Activated T-cell treated with anti-CD3 and anti-CD28 coated beads for 24 hours (primary cell): ENCODE measurements at regions not wholly inside any gene's neighbourhood (a gene's known extent, or its start where the extent isn't known, plus 50 kb on each side); places are given as distances from the start of the nearest gene placed in this dataset.

Source experiments
- DNase-seq: peaks from one replicate; pipeline ENCODE4 v3.0.0-alpha.2; 2020; ENCODE audit warnings: low read depth

DNA sequence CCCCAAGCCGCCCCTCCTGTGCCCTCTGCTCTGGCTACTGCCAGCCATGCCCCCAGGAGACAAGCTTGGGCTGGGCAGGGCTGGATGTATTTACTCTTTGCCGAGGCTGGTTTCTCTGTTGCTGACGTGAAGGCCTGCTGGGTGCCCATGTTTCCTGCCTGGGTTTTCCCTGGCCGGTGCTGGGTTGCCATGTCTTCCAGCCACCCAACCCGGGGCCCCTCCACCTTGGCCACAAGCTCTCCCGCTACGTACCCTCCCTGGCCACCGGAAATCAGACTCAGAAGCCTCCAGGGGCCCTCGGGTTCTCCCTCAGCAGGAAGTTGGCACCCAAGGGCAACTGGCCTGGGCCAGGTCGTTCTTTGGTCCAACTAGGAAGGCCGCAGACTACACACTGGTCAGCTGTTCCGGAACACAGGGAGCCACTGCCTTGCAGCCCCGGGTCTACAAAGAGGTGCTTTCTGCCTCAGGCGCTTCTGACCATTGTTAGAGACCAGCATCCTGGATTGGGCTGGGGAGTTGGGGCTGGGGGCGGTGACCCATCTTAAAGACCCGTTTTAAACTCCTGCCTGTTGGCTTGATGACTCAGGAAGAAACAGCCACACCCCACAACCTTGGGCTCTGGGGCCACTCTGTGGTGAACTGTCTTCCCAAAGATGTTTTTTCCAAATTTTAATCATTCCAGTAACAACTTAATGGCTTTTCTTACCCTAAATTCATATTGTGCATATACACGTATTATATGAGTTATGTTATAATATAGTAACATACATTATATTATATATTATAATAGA lies 71.2 kb upstream of the RUNX3 start:
- no peak for DNase-seq

DNA sequence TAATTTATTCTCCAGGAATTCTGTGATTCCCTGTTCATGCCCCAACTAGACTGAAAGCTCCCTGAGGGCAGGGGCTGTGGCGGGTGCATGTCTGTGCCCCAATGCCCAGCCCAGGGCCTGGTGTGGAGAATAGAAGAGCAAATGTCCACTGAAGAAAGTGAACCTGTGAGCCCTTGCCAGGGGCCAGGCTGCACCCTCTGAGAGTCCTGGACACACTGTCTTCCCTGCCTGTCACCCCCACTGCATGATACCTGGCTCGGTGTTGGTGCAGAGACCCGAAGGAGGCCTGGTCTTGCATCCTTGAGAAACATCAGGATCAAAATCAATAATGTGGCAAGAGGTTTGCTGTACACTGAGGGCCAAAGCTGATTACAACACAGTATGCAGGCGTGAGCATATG lies 69.8 kb upstream of the RUNX3 start:
- DNase-seq, result no peak

DNA sequence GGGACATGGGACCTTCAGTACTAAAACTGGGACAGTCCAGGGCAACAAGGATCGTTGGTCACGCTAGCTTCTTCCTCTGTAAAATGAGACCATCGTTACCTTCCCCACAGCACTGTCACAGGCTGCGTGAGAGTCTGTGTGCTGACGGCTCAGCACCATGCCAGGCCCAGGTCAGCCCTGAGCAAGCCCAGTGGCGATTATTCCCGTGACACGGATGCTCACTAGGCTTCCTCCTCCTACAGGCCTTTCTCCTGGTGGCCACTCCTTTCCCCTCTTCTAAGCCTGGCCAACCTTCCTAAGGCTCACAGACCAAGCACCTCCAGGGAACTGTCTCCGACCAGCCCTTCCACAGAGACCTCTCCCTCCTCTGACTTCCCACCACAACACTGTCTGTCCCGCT lies 69.3 kb upstream of the RUNX3 start:
- no peak for DNase-seq

DNA sequence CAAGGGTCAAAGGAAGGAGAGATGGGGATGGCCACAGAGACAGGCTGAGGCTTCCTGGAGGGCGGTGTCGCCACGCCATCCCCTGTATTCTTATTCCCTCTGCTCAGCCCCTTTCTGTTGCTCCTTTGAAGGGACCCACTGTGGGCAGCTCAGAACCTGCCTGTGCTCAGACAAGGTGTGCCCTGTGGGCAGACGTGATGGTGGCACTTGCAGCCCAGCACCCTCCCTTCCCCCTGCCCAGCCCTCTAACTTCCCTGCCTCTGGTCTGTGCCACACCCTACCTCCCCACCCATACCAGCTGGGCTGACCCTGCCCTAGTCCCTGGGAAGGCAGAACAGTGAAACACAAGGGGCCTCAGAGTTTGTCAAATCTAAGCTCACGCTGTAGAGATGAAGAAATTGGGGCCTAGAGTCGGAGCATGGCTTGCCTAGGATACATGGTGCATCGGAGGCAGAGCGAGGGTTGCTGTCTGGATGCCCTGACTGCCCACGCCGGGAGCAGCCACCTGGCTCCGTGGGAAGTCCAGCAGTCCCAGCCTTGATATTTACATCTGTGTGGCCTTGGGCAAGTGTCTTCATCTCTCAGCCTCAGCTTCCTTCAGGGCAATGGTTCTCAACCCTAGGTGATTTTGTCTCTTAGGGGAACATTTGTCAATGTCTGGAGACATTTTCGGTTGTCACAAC lies 68.6 kb upstream of the RUNX3 start:
- DNase-seq, result no peak

DNA sequence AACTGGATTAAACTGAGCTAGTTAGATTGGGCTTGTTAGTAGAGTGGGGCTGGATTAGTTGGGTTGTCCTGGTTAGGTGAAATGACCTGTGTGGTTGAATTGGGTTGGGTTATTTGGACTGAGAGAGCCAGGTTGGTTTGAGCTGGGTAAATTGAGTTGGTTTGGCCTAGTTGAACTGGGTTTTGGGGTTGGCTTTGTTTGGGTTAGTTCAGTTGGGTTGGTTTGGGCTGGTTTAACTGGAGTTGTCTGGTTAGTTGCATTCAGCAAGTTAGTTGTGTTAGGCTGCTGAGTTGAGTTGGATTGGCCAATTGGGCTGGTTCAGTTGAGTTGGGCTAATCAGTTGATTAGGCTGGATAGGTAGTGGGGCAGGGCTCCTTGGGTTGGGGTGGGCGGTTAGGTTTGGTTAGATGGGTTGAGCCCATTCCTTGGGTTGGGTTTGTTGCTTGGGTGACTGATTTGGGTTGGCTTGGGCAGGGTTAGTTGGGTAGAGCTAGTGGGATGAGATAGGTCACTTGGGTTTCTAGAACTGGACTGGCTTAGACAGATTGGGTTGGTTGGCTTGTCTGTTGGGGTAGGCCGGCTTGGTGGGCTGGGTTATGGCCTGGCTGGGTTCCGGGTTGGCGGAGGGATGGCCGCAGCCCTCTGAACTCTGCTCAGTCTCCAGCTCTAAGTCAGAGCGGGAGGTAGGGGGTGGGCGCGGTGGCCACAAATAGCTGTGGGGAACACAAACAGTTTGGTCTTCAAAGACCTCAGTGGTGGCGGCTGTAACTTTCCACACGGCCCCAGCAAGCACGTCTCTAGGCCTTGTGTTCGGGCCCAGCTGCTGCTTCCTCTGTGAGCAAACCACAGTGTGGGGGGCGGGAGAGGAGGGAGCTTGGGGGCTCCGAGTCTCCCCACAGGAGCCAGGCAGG lies 67.2 kb upstream of the RUNX3 start:
- DNase-seq, result no peak

DNA sequence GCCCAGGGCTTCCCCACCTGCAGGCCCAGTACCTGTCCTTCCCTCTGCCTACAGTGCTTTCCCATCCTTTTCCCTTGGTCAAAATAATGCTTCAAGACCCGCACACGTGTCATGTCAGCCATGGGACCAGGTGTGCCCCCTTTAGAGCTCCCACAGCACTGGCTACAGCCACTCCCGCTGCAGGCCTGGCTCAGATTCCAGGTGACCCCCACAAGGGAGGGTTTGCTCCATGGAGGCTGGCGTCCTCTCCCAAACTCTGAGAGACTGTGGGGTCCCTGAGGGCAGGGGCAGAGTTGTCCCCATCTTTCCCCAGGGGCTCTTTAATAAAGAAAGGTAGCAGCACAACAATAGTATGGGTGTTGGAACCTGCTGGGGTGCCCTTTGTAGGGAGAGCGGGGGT lies 66.4 kb upstream of the RUNX3 start:
- no peak for DNase-seq

DNA sequence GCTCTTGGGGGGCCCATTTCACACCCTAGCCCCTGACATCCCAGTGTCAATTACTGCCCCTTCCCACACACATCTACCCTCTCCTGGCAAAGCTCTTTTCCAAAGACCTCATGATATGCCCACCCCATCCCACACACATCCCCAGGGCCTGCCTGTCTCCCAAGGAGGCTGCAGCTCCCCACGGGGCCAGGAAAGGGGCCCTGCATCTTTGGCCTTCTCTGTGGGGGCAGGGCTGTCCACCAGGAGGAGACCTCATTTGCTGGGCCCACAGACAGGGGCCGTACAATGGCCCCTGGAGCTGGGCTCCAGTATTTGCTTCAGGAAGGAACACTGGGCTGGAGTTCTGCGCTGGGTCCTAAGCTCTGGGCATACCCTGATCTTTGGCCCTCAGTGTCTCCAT lies 65.6 kb upstream of the RUNX3 start:
- no peak for DNase-seq

DNA sequence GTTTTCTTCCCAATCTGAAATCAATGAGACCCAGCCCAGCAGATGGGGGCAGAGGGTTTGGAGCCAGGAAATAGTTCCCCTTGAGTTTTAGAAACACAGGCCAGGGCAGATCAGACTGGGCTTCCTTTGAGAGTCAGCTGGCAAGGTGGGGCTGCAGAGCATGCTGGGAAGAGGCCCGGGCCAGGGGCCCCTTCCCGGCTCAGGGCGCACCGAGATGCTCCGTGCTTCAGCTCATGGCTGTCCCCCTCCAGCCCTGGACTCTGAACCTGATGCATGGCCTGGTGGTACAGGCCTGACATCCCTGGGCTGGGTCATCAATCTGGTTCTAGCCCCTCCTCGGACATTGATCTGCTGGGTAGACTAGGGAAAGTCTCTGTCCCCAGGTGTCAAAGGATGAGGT lies 65.1 kb upstream of the RUNX3 start:
- DNase-seq, result no peak

DNA sequence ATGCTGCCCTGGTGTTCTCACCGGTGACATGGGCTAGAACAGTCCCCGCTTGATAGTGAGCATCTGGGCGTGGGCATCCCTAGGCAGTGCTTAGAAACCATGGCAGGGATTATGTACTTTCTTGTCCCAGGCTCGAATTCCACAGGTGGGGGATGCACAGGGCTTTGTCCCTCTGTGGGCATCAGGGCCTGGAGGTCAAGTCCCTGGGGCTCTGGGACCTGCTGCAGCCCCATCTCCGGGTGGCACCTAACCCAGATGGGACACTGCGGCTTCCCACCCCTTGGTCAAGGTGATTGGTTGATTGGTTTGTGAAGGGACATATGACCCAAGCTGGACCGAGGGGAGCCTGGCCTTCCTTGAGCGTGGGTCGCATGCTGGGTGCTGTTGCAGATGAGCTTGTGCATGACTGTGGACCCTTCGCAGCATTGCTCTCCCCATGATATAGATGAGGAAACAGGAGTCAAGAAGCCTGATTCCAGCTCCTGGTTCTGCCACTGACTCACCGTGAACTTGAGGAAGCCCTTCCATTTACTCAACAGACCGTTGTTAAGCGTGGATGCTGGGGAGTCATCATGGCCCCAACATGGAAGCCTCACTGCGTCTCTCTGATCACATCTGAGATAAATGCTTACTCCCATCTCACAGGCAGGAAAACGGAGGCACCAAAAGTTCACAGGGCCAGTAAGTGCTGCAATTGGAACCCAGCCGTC lies 64.0 kb upstream of the RUNX3 start:
- DNase-seq, result no peak

DNA sequence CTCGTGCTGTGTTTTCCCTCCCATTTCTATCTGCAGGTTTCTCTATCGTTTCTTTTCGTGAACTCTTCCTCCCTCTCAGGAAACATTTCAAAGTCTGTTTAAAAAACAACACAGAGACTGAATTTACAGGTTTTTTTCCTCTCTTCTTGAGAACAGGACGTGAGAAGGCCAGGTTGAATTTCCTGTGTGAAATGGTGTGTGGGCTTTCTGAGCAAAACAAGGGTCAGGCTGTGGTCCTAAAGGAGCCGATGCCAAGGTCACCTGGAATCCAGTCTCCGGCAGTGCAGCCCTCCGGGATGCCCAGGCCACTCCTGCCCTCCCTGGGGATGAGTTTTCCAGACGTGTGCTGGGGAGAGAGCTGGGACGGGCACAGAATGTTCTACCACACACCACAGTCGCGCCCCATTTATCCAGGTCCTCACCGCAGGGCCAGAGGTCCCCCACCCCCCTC lies 62.7 kb upstream of the RUNX3 start:
- no peak for DNase-seq

DNA sequence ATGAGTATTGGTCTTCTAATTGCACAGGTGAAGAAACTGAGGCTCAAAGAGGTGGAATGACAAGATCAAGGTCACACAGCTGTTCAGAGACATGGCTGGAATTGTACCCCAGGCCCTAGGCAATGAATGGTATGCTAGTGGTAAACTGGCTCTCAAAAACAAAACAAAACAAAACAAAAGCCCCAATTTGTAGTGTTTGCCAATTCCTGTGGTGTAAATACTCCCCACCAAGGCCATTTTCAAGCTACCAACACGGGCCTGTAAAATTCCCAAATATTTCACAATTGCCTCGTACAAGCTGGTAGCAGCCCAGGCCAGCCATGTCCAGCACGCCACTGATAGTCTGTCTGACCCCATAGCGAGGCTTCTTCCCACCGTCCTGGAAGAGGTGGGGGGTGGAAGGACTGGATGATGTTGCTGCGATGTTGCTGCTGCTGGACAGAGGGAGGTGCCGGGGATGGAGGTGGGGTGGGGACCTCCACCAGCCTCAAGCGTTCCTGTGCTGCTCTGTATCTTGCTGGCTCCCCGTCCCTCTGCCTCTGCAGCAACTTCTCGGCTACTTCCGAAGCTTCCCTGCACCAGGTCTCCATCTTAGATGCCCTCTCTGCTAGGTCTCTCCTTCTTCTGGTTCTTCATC lies 62.2 kb upstream of the RUNX3 start:
- DNase-seq, result no peak

DNA sequence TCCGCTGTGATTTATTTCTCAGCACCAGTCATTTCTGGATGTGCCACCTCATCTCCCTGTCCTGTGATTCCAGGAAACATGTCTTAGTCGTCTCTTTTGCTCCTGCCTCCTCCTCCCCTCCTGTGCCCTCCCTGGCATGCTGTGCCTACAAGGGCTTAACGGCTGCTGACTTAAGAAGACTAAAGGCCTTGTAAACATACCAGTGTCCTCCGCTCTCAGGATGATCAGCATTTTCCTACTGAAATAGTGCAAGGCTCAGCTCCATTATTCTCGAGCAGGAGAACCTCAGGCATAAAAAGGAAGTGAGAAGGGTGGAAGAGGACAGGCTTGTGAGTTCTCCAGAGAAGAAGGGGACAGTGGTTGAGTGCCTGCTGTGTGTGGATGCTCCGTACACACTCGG lies 61.6 kb upstream of the RUNX3 start:
- DNase-seq, result no peak

DNA sequence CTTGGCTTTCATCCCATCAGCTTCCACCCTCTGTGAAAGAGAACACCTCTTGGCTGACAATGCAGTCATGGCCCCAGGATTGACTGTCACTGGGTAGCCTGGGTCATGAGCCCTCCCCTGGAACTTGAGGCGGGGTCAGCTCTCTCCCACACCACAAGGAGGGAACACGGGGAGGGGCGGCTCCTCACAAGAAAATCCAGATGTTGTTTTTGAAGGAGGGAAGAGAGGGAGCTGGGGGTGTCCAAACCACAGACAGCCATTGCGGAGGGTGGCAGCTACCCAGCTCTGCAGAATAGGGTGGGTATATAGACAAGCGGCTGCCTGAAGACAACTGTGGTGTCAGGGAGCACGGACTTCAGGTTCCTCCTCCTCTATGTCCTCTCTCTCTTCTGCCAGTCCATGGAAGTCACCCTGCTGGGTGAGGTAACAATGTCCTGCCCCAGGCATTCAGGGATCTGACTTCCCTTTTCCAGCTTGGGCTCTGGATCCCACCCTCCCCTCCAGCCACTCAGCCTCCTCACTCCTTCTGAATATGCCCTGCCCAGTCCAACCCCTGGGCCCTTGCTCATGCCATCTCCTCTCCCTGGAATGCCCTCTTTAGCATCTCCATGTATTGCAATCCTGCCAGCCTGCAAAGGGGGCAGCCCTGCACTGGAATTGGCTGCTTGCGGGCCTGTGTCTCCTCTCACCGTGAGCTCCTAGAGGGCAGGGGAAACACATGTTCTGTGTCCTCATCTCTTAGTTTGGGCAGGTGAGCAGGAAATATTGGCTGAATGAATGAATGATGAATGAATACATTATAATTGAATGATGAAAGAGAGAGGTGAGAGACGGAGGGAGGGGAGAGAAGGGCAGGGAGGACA lies 60.9 kb upstream of the RUNX3 start:
- DNase-seq, result no peak

DNA sequence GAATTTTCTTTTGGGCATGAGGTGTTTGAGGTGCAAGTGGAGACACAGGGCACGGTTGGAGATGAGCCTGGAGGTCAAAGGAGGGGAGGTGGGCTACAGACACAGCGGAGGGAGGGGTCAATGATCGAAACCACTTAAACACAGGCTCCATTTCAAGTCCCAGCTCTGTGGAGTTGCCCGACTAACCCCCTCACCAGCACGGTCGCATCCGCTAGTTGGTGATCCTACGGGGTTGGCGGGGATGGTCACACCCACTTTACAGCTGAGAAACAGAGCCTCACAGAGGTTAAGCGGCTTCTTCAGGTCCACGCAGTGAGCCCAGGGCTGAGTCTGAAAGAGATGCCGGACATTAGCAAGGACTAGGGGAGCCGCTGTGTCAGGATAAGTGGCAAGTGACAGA lies 60.1 kb upstream of the RUNX3 start:
- DNase-seq, result no peak

DNA sequence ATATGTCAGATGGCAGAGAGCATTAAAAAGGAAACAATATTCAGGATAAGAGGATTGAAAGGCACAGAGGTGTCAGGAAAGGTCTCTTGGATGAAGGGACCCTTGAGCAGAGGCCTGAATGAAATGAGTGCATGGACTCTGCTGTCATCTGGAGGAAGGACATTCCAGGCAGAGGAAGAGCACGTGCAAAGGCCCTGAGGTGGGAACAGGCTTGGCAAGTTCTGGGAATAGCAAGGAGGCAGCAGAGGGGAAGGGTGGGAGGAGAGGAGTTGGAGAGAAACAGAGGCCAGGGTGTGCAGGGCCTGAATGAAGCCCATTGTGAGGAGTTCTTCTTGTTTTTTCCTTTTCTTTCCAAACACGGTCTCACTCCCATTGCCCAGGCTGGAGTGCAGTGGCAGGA lies 59.0 kb upstream of the RUNX3 start:
- DNase-seq, result no peak

DNA sequence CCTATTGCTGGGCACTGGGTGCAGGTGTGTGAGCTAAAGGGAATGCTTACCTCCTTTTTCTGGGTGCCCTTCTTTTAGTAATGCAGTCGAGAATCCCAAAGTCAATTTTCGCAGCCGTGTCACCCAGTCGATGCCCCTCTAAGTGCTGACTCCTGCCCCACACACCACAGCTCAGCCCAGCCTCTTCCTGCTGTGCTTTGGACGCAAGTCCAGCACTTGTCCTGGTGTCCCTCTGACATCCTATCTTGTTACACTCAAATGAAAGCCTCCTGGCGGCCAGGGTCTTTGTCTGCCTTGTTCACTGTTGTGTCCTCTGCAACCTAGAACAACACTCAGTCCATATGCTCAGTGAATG lies 58.5 kb upstream of the RUNX3 start:
- no peak for DNase-seq

DNA sequence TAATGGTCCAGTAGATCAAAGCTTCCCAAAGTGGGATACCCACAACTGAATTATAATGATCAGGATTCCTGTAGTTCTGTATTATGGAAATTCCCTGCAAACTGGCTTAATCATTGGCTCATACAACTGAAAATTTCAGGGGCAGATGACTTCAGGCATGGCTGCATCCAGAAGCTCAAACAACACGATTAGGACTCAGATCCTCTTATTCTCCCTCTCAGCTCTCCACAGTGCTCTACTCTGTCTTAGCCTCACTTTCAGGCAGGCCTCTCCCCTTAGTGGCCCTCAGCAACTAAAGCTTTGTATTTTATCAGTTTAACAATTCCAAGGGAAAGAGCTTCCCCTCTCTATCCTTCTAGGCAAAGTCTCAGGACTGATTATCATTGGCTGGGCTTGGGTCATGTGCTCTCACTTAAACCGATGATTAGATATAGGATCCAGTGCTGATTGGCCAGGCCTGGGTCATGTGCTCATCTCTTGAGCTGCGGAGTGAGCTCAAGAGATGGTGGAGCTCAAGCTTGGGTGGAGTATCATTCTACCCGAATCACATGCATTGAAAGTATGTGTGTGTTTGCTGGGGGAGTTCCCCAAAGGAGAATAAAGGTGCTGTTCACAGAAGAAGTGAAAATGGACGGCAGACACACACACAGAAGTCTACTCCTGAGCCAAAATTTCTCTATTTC lies 57.9 kb upstream of the RUNX3 start:
- DNase-seq, result no peak

DNA sequence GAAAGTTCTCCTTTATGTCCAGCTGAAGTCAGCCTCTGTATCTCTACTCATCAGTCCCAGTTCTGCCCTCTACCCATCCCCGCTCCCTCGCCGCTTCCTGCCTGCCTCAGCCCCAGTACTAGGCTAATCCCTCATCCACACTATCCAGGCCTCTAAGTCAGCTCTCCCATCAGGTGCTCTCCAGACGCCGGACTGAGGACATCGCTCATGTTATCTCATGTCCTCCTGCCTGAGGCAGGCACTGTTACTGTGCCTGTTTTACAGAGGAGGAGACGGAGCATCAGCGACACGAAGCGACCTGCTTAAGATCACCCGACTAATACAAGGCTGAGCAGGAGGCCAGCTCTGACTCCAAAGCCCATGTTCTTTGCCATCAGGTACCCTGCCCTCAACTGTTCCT lies 57.3 kb upstream of the RUNX3 start:
- DNase-seq, result no peak

DNA sequence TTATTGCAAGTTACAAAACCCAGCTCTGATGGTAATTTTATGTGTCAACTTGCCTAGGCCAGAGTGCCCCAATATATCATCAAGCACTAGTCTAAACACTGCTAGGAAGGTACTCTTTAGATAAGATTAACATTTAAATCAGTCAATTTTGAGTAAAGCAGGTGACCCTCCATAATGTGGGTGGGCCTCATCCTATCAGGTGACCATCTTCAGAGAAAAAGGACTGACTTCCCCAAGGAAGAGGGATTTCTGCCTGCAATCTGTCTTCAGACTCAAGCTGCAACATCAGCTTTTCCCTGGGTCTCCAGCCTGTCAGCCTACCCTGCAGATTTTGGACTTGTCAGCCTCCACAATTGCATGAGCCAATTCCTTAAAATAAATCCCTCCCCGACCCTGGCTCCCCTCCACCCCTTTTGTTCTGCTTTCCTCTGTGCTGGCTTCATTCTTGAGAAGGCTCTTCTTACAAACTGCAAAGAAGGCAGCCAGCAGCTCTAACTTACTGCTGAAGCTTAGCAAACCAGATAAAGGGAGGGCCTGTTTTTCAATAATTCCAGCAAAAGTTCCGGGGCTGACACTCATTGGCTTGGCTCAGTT lies 56.4 kb upstream of the RUNX3 start:
- DNase-seq, result no peak

DNA sequence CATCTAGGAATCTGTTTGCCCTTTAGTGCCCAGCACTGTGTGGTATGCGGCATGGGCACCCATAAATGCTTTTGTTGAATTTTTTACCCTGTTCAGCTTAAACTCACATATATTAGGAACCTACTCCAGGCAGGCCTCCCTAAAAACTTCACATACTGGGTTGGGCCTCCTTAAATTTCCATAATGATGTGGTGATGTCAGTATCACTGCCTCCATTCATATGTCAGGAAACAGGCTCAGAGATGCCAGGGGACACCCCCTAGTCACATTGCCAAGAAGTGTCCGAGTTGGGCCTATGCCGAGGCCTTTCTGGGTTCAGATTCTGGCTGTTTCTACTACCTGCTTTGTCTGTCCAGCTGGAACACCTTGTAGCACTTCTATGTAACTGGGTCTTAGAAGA lies 55.7 kb upstream of the RUNX3 start:
- DNase-seq, result no peak
